OCI-LY1 (cell line): ENCODE measurements at regions not wholly inside any gene's neighbourhood (a gene's known extent, or its start where the extent isn't known, plus 50 kb on each side); places are given as distances from the start of the nearest gene placed in this dataset.

Experiments
- EZH2 ChIP-seq: fragments of 200-600 bp; sonication (generic), shearing (Covaris generic); IDR thresholded peaks from 2 replicates; pipeline ENCODE4 v1.8.0; 2017; ENCODE audit warnings: borderline replicate concordance, mixed run types, mild to moderate bottlenecking, antibody characterized with exemption, low read length, moderate library complexity, mixed read lengths
- TF ChIP-seq, protein P1 (sequence below): fragments of 200-600 bp; sonication (generic), shearing (Covaris generic); IDR thresholded peaks from 2 replicates; pipeline ENCODE4 v1.5.1; 2017; ENCODE audit warnings: mild to moderate bottlenecking, antibody characterized with exemption, low read length, moderate library complexity, mixed read lengths

DNA sequence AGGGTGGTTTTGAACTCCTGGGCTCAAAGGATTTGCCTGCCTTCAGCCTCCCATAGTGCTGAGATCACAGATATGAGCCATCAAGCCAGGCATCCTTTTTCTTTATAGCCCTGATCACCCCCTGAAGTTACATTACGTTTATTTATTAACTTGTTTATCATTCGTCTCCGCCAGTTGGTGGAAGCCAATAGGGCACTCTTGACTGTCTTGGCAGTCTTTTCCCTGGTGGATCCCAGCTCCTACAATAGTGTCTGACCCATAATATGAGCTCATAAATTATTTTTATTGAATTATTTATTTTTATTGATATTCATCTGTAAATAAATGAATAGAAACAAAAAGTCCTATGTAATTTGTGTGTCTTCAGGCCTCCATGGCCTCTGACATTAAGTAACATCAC is 484.3 kb upstream of the FAT1 start:
- TF ChIP-seq, protein P1, sequence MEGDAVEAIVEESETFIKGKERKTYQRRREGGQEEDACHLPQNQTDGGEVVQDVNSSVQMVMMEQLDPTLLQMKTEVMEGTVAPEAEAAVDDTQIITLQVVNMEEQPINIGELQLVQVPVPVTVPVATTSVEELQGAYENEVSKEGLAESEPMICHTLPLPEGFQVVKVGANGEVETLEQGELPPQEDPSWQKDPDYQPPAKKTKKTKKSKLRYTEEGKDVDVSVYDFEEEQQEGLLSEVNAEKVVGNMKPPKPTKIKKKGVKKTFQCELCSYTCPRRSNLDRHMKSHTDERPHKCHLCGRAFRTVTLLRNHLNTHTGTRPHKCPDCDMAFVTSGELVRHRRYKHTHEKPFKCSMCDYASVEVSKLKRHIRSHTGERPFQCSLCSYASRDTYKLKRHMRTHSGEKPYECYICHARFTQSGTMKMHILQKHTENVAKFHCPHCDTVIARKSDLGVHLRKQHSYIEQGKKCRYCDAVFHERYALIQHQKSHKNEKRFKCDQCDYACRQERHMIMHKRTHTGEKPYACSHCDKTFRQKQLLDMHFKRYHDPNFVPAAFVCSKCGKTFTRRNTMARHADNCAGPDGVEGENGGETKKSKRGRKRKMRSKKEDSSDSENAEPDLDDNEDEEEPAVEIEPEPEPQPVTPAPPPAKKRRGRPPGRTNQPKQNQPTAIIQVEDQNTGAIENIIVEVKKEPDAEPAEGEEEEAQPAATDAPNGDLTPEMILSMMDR = no peak
- TF ChIP-seq EZH2 = no peak
